ENCODE measurements at regions not wholly inside any gene's neighbourhood (a gene's known extent, or its start where the extent isn't known, plus 50 kb on each side); places are given as distances from the start of the nearest gene placed in this dataset.

DNA sequence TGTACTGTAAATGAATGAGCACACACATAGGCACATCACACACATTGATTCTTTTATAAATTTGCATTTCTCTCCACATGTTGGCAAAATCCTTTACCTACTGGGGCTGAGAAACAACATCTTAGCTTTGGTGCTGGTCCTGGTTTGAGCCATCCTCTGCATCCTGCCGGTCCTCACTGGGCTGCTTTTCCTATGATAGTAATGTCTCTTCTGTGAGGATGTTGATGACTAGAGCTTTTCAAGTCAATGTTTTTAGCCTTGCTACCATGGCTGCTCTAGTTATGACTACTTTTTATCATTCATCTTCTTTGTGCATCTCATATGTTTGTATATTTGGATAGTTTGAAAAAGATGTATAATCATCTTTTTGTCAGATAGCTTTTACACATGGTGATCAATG is 280.4 kb upstream of the CD180 start:
- TF ChIP-seq, protein P1, sequence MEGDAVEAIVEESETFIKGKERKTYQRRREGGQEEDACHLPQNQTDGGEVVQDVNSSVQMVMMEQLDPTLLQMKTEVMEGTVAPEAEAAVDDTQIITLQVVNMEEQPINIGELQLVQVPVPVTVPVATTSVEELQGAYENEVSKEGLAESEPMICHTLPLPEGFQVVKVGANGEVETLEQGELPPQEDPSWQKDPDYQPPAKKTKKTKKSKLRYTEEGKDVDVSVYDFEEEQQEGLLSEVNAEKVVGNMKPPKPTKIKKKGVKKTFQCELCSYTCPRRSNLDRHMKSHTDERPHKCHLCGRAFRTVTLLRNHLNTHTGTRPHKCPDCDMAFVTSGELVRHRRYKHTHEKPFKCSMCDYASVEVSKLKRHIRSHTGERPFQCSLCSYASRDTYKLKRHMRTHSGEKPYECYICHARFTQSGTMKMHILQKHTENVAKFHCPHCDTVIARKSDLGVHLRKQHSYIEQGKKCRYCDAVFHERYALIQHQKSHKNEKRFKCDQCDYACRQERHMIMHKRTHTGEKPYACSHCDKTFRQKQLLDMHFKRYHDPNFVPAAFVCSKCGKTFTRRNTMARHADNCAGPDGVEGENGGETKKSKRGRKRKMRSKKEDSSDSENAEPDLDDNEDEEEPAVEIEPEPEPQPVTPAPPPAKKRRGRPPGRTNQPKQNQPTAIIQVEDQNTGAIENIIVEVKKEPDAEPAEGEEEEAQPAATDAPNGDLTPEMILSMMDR (IDR thresholded peaks at IDR 0.05), result no peak
- no peak for TF ChIP-seq EZH2 (IDR thresholded peaks at IDR 0.05)

All from neural progenitor cell (in vitro differentiated cells).